Keratinocyte (primary cell): ENCODE measurements at regions not wholly inside any gene's neighbourhood (a gene's known extent, or its start where the extent isn't known, plus 50 kb on each side); places are given as distances from the start of the nearest gene placed in this dataset.

Experiments used
- DNase-seq: peaks from one replicate; pipeline ENCODE4 v3.0.0-alpha.2; 2011; ENCODE audit warnings: low read depth, missing footprints, low spot score
- FAIRE-seq: peaks from 2 replicates; lab custom pipeline; 2011; peaks lifted over from hg19 to GRCh38; lab: Jason Lieb, UNC
- H2AFZ ChIP-seq: 2 replicates; pipeline ENCODE4 v1.6.0; 2012; ENCODE audit warnings: low read length, control low read depth, inconsistent platforms; ENCODE audit not compliant: control insufficient read depth
- H3K27ac ChIP-seq: 2 replicates; pipeline ENCODE4 v1.5.1; 2011; ENCODE audit warnings: low read length; ENCODE audit not compliant: control insufficient read depth, insufficient read depth
- H3K27me3 ChIP-seq: 3 replicates; pipeline ENCODE4 v1.6.0; 2011; ENCODE audit warnings: low read length; ENCODE audit not compliant: control insufficient read depth, insufficient read depth; ENCODE audit errors: extremely low read depth
- H3K36me3 ChIP-seq, 2 experiments: 2 replicates in 1 of 2; 3 replicates in 1 of 2; pipeline ENCODE4 v1.5.1; 2011; ENCODE audit warnings: low read length in 2 of 2, mild to moderate bottlenecking in 1 of 2; ENCODE audit not compliant: control insufficient read depth in 2 of 2, insufficient read depth in 2 of 2; ENCODE audit errors: extremely low read depth in 1 of 2
- H3K4me1 ChIP-seq: 3 replicates; pipeline ENCODE4 v1.5.1; 2011; ENCODE audit warnings: low read length; ENCODE audit not compliant: control insufficient read depth, insufficient read depth; ENCODE audit errors: extremely low read depth
- H3K4me2 ChIP-seq: 3 replicates; pipeline ENCODE4 v1.6.0; 2011; ENCODE audit warnings: low read depth, low read length; ENCODE audit not compliant: control insufficient read depth, insufficient read depth; ENCODE audit errors: extremely low read depth
- H3K4me3 ChIP-seq, 3 experiments: fragments of 200-600 bp in 1 of 3; sonication (generic) in 1 of 3; 2 replicates in 2 of 3; 3 replicates in 1 of 3; pipeline ENCODE4 v1.5.1; 2011 to 2016; ENCODE audit warnings: low read length in 3 of 3, mild to moderate bottlenecking in 3 of 3, control low read depth in 2 of 3, inconsistent platforms in 1 of 3, low read depth in 1 of 3, mixed read lengths in 1 of 3, mixed run types in 1 of 3, moderate library complexity in 1 of 3; ENCODE audit not compliant: control insufficient read depth in 2 of 3, insufficient read depth in 2 of 3; ENCODE audit errors: extremely low read depth in 1 of 3
- H3K79me2 ChIP-seq: 2 replicates; pipeline ENCODE4 v1.6.0; 2012; ENCODE audit warnings: low read length; ENCODE audit not compliant: control insufficient read depth, insufficient read depth
- H3K9ac ChIP-seq: 3 replicates; pipeline ENCODE4 v1.6.0; 2011; ENCODE audit warnings: low read length; ENCODE audit not compliant: control insufficient read depth, insufficient read depth; ENCODE audit errors: extremely low read depth
- H3K9me1 ChIP-seq: 3 replicates; pipeline ENCODE4 v1.6.0; 2011; ENCODE audit warnings: low read length; ENCODE audit not compliant: control insufficient read depth, insufficient read depth; ENCODE audit errors: extremely low read depth
- H3K9me3 ChIP-seq: 2 replicates; pipeline ENCODE4 v1.5.1; 2012; ENCODE audit warnings: low read depth, low read length; ENCODE audit not compliant: control insufficient read depth
- H4K20me1 ChIP-seq: 3 replicates; pipeline ENCODE4 v1.6.0; 2011; ENCODE audit warnings: low read length; ENCODE audit not compliant: control insufficient read depth, insufficient read depth; ENCODE audit errors: extremely low read depth
- EZH2 ChIP-seq: IDR thresholded peaks from one replicate; pipeline ENCODE4 v1.6.1; 2012; ENCODE audit warnings: inconsistent platforms, mild to moderate bottlenecking, low read length, moderate library complexity
- dilution Hi-C: fragments of 300-500 bp; cut with MboI; formaldehyde crosslinking; loops from one replicate; pipeline ENCODE4 v1.7.0; 2020; ENCODE audit warnings: low sequenced_read_pairs; ENCODE audit not compliant: extremely low pct_ligation_motif_present
- TF ChIP-seq, protein P1 (sequence below), 3 experiments: IDR thresholded peaks in 1 of 3; conservative IDR thresholded peaks in 1 of 3; optimal IDR thresholded peaks in 1 of 3; 2 replicates in 2 of 3; 3 replicates in 1 of 3; pipeline versions ENCODE3 to v1.5.1; 2011; ENCODE audit warnings: low read length in 3 of 3, mild to moderate bottlenecking in 3 of 3, moderate library complexity in 2 of 3, control low read depth in 1 of 3, inconsistent platforms in 1 of 3; ENCODE audit not compliant: insufficient read depth in 2 of 3; ENCODE audit errors: extremely low read depth in 1 of 3

DNA sequence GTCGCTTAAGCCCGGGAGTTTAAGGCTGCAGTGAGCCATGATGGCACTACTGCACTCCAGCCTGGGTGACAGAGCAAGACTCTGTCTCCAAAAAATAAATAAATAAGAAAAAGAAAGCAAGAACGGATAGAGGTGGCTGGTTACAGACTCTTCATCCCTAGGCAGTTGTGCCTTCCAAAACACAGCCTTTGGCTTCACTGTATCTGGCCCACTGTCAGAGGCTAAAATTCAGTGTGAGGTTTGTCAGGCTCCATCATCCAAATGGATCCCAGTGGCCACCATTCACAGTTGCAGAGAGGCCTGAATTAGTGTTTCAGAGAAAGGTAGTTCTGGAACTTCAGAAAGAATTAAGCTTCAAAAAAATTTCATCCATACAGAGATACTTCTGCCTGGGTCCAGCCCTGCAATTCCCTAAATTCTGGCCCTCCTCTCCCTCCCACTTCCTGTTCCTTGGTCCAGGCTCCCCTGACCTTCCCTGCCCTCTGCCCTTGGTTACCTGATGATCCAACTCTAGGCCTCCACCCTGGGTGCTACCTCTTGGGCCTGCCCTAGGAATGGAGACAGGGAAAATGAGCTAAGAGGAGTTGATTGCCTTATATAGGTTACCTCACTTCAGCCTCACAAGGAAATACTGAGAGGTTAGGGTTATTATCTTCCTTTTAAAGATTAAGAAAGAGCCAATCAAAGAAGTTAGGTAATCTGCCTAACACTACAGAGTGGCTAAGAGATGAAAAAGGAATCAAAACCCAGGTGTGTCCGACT is 97.2 kb upstream of the SLC44A1 start:
- Histone ChIP-seq H3K9ac (no peak overlapping the region), H3K9me1 (no peaks in the 10 kb centered on the region), H3K27me3 (no peaks in the 10 kb centered on the region), H3K4me2 (no peak overlapping the region), H3K9me3 (no peaks in the 10 kb centered on the region), H3K27ac (no peak overlapping the region), H3K79me2 (no peaks in the 10 kb centered on the region), H3K36me3 (no peaks in the 10 kb centered on the region), H4K20me1 (no peaks in the 10 kb centered on the region), H3K4me1 (peaks cover 9% of the 10 kb centered on the region), H2AFZ (no peak overlapping the region), H3K4me3 (no peak overlapping the region)
- no peak for DNase-seq
- TF ChIP-seq EZH2, result no peak
- TF ChIP-seq, protein P1, sequence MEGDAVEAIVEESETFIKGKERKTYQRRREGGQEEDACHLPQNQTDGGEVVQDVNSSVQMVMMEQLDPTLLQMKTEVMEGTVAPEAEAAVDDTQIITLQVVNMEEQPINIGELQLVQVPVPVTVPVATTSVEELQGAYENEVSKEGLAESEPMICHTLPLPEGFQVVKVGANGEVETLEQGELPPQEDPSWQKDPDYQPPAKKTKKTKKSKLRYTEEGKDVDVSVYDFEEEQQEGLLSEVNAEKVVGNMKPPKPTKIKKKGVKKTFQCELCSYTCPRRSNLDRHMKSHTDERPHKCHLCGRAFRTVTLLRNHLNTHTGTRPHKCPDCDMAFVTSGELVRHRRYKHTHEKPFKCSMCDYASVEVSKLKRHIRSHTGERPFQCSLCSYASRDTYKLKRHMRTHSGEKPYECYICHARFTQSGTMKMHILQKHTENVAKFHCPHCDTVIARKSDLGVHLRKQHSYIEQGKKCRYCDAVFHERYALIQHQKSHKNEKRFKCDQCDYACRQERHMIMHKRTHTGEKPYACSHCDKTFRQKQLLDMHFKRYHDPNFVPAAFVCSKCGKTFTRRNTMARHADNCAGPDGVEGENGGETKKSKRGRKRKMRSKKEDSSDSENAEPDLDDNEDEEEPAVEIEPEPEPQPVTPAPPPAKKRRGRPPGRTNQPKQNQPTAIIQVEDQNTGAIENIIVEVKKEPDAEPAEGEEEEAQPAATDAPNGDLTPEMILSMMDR (optimal IDR thresholded peaks at IDR 0.05 in 1 of 3, IDR thresholded peaks at IDR 0.05 in 1 of 3, conservative IDR thresholded peaks at IDR 0.05 in 1 of 3; ENCODE audit: extremely low read depth in 1 of 3, insufficient read depth in 2 of 3, low read length in 3 of 3), result no peak
- FAIRE-seq, result no peak
- dilution Hi-C loops, result no loop called here

DNA sequence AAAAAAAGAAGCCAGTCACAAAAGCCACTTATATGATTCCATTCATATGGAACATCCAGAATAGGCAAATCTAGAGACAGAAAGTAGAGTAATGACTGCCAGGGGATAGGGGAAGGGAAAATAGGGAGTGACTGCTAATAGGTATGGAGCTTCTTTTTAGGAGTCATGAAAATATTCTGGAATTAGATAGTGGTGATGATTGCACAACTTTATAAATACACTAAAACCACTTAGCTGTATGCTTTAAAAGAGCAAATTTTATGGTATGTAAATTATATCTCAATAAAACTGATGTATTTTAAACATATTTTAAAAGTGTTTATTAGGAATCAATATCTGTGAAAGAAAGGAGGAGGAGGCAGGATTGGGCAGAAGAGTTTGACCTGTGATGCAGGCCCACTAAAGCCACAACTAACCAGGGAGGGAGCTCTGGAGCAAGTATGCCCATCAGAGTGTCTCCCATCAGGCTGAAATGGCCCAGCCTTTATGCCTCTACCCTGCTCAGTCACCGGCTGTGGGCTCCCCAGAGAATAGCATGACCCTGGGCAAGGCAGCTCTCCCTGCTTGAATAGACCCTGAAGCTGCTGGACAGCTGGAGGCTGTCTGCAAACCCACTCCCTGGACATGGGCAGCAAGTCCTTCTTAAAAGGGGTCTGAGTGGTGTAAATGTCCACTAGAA is 96.0 kb upstream of the SLC44A1 start:
- H3K79me2 ChIP-seq, result no peaks in the 10 kb centered on the region
- no peak overlapping the region for H2AFZ ChIP-seq
- H3K27ac ChIP-seq, result no peak overlapping the region
- no peak overlapping the region for H3K9ac ChIP-seq
- dilution Hi-C loops, result no loop called here
- no peak for TF ChIP-seq EZH2
- TF ChIP-seq, protein P1 (optimal IDR thresholded peaks at IDR 0.05 in 1 of 3, IDR thresholded peaks at IDR 0.05 in 1 of 3, conservative IDR thresholded peaks at IDR 0.05 in 1 of 3; ENCODE audit: extremely low read depth in 1 of 3, insufficient read depth in 2 of 3, low read length in 3 of 3), result peak in 1 of 3 experiments; percentile 4
- H3K4me1 ChIP-seq, result peaks cover 9% of the 10 kb centered on the region
- H3K9me1 ChIP-seq, result no peaks in the 10 kb centered on the region
- H3K27me3 ChIP-seq, result no peaks in the 10 kb centered on the region
- H3K4me3 ChIP-seq, result no peak overlapping the region
- FAIRE-seq, result no peak
- no peak for DNase-seq
- H3K36me3 ChIP-seq, result no peaks in the 10 kb centered on the region
- no peak overlapping the region for H3K4me2 ChIP-seq
- no peaks in the 10 kb centered on the region for H4K20me1 ChIP-seq
- H3K9me3 ChIP-seq, result no peaks in the 10 kb centered on the region
